ENCODE measurements at regions not wholly inside any gene's neighbourhood (a gene's known extent, or its start where the extent isn't known, plus 50 kb on each side); places are given as distances from the start of the nearest gene placed in this dataset.

- DNase-seq (ENCODE audit: low read depth), result peak; percentile 14
- TF ChIP-seq CTCF (IDR thresholded peaks at IDR 0.05; ENCODE audit: insufficient read depth, low read depth, low read length, missing control alignments), result no peak
- H3K4me3 ChIP-seq (ENCODE audit: low read length), result no peak overlapping the region
Observed at GRCh38 chr13:86946734-86947133, 724.4 kb upstream of the SLITRK5 start.

- H3K4me3 ChIP-seq (ENCODE audit: low read length), result no peak overlapping the region
- TF ChIP-seq CTCF (IDR thresholded peaks at IDR 0.05; ENCODE audit: insufficient read depth, low read depth, low read length, missing control alignments), result no peak
- DNase-seq (ENCODE audit: low read depth), result no peak
Observed at GRCh38 chr13:86954341-86954740, 716.8 kb upstream of the SLITRK5 start.

GRCh38 chr13:86960876-86961275 is 710.3 kb upstream of the SLITRK5 start:
- TF ChIP-seq CTCF (IDR thresholded peaks at IDR 0.05; ENCODE audit: insufficient read depth, low read depth, low read length, missing control alignments), result no peak
- DNase-seq (ENCODE audit: low read depth), result no peak
- H3K4me3 ChIP-seq (ENCODE audit: low read length), result no peak overlapping the region

- DNase-seq (ENCODE audit: low read depth), result no peak
- no peak for TF ChIP-seq CTCF (IDR thresholded peaks at IDR 0.05; ENCODE audit: insufficient read depth, low read depth, low read length, missing control alignments)
Observed at GRCh38 chr13:86974251-86974994, 696.7 kb upstream of the SLITRK5 start.

GRCh38 chr13:86974995-86975328 is 696.2 kb upstream of the SLITRK5 start:
- H3K4me3 ChIP-seq (ENCODE audit: low read length), result no peak overlapping the region
- peak; percentile 19 for TF ChIP-seq CTCF (IDR thresholded peaks at IDR 0.05; ENCODE audit: insufficient read depth, low read depth, low read length, missing control alignments)
- no peak for DNase-seq (ENCODE audit: low read depth)

More at GRCh38 chr13:86974251-86974994, 696.7 kb upstream of the SLITRK5 start:
- no peak overlapping the region for H3K4me3 ChIP-seq (ENCODE audit: low read length)

- peak; percentile 39 for DNase-seq (ENCODE audit: low read depth)
- no peak overlapping the region for H3K4me3 ChIP-seq (ENCODE audit: low read length)
- TF ChIP-seq CTCF (IDR thresholded peaks at IDR 0.05; ENCODE audit: insufficient read depth, low read depth, low read length, missing control alignments), result no peak
Observed at GRCh38 chr13:86976521-86977324, 694.4 kb upstream of the SLITRK5 start.
